ENCODE measurements at regions not wholly inside any gene's neighbourhood (a gene's known extent, or its start where the extent isn't known, plus 50 kb on each side); places are given as distances from the start of the nearest gene placed in this dataset.

- TF ChIP-seq, protein P1, sequence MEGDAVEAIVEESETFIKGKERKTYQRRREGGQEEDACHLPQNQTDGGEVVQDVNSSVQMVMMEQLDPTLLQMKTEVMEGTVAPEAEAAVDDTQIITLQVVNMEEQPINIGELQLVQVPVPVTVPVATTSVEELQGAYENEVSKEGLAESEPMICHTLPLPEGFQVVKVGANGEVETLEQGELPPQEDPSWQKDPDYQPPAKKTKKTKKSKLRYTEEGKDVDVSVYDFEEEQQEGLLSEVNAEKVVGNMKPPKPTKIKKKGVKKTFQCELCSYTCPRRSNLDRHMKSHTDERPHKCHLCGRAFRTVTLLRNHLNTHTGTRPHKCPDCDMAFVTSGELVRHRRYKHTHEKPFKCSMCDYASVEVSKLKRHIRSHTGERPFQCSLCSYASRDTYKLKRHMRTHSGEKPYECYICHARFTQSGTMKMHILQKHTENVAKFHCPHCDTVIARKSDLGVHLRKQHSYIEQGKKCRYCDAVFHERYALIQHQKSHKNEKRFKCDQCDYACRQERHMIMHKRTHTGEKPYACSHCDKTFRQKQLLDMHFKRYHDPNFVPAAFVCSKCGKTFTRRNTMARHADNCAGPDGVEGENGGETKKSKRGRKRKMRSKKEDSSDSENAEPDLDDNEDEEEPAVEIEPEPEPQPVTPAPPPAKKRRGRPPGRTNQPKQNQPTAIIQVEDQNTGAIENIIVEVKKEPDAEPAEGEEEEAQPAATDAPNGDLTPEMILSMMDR (IDR thresholded peaks at IDR 0.05; ENCODE audit: low read depth, low read length, poor library complexity, severe bottlenecking) = no peak
- TF ChIP-seq EZH2phosphoT487 (IDR thresholded peaks at IDR 0.05; ENCODE audit: borderline replicate concordance, low read length) = no peak
These were observed 237.5 kb downstream of the DSEL start for GRCh38 chr18:67278984-67279383.
